NCI-H1436 (cell line): ENCODE measurements at regions not wholly inside any gene's neighbourhood (a gene's known extent, or its start where the extent isn't known, plus 50 kb on each side); places are given as distances from the start of the nearest gene placed in this dataset.
A peak's percentile ranks its signal among the peaks of the same experiment; 100 is the strongest.
"Not testable (repeated sequence)": the region's sequence is repeated elsewhere in the genome, so short reads cannot be mapped to it uniquely, and the experiment has no call there.

Experiments
- DNase-seq: peaks from one replicate; lab custom pipeline; 2025; lab: John Stamatoyannopoulos, UW

DNA sequence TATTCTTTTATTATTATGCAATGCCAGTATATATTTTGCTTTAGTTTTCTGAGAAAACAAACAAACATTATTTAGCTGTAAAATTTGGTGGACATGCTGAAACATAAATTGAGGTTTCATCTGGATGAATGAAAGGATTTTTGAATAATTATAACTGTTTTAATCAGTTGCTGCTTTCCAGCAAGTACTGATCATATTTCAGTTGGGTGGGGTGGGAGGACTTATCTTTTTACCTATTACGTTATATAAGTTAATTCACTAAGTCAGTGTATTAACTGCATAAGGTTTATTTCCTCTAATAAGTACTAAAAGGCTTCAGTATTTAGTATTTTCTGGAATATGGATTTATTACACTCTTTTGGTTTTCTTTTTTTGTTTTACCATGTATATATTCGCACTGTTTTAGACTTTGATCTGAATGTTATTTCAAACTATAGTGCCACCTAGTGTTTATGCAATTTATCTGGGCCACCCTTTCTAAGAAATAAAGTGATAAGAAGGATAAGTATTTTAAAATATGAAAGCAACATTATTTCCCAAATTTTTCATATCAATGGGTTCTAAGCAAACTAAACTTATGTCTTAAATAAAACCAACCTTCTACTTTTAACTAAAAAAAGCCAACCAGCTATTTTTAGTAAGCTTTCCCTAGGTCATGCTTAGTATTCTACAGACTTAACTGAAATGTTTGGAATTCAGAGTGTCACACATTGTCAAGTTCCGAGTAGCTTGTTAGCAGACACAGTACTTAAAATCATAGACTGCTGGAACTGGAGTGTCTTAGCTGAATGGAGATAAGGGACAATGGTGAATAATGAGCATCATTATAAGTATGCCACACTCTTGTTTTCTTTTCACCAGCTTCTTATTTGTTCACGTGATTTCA lies 105.4 kb upstream of the MCHR2 start:
- peak; percentile 53 for DNase-seq

DNA sequence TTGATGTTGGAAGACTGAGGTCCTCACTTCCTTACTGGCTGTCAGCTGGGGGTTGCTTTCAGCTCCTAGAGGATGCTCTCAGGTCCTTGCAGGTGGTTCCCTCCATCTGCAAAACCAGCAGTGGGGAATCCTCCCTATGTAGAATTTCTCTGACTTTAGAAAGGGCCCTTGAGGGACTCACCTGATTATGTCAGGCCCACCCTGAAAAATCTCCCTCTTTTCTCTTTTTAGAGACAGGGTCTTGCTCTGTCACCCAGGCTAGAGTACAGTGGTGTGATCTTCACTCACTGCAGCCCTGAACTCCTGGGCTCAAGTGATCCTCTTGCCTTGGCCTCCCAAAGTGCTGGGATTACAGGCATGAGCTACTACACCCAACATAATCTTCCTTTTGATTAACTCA lies 102.9 kb upstream of the MCHR2 start:
- no peak for DNase-seq

DNA sequence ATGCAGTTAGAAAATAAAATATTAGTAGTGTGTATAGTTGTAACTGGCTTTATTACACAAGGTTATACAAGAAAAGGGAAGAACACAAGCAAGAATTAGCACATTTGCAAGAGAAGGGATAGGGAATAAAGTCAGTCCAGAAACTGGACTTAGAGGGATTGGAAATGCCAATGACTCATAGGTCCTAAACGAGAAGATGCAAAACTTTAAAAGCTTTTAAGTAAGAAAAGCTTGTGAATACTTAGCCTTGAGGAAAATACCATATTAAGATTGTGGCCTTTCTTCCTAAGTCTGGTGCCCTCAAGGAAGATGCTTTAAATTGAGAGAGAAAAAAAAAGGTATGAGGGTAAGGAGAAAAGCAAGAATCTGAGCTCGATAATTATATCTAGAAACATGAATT lies 102.3 kb upstream of the MCHR2 start:
- DNase-seq = no peak

DNA sequence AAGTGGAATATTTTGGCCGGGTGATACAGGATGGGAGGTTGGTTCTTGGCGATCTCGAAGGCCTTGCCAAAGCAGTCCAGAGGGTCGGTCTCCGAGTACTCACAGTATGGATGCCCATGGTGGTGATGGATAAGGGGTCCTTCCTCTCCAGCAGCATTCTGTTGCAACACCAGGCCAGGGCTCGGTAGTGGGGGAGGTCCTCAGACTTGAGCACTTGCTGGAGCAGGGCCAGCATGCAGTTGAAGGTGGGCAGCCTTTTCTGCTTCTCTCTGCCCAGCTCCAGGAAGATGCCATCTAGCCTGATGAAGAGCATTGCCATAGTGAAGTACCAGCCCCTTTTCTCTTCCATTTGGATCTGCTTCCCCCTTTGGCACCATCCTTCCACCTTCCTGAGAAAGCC lies 99.4 kb upstream of the MCHR2 start:
- no peak for DNase-seq

DNA sequence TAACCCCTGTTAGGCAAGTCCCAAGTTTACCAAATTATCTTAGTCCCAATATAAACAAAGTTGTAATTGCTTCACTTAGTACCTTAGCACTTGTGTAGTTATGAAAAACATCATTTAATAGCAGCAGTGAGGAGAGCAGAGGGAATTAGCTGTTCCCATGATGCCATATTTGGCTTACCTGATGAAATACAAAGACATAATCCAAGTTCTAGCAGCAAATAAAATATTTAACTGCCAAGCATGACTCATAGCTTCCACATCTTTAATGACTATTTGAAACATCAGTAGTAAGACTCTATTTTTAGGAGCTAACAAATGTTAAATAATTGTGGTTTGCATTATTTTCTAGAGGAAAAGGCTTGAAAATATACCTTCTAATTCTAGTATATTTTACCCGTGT lies 94.0 kb upstream of the MCHR2 start:
- no peak for DNase-seq

DNA sequence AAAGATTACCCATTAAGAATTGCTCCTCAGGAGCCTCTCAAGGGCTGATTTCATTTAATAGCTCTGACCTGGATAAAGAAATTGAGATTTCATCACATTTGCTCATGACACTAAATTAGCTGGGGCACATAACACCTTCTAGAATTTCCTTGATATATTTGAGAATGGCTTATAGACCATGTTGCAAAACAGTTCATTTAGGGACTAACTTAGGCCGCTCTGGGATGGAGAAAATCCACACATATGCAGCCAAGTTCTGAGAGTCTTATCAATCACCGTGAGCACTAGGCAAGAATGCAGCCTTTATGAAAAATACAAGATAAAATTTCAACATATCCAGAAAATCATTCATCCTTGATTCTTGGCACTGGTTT lies 91.0 kb upstream of the MCHR2 start:
- DNase-seq = no peak

DNA sequence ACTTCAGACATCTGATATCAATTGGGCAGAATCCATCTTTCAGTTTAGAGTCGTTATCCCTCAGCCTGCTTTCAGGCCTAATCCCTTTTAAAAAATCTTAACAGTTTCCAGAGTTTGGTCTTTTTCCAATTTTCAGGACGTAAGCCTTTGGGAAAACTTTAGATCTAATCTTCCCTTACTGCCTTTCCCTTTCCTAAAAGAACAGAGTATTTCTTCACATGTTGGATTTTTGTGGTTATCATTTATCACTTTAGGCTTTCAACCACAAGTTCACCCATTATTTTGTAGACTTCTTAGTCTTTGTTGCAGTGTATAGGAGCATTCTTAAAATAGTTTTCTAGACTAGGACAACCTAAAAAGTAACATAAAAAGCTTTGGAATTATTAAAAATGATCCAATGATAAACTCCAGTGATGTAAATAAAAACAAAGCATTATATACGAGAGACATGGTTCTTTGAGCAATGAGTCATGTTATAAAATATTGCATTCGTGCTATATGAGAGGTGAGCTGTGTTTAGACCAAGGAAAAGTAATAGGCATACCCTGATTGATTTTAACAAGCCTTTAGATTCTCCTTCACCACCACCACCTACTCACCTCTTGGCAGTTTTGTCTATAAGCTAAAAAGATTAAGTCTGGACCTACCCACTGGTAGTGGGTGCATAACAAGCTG lies 90.4 kb upstream of the MCHR2 start:
- DNase-seq = no peak

DNA sequence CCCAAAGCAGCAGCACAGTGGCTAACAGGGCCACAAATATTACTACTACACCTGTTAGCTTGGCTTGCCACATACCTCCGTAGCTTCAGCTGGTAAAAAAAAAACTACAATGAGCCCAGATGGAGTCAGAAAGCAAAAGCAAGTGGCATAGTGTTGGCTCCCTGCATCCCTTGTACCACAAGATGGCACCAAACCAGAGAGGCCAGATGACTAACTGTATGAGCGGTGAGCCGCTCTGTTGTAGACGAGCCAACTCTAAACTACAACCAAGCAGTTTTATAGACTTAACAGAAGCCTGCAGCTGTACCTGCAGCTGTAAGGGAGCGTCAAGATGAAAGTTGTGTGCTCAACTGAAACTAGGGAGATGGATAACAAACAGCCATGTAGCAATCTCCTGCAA lies 84.5 kb upstream of the MCHR2 start:
- no peak for DNase-seq

DNA sequence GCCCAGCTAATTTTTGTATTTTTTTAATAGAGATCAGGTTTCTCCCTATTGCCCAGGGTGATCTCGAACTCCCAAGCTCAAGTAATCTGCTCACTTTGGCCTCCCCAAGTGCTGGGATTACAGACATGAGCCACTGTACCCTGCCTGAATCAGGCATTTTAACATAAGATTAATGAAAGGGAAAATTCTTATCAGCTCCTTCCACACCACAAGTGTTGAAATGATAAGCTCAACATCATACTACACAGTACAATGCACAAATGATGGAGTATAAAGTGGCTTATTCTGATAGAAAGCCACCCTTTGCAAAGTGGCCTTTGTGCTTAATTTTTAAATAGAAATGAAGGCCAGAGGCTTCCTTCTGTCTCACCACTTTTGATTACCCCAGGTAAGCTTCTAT lies 71.3 kb upstream of the MCHR2 start:
- no peak for DNase-seq

DNA sequence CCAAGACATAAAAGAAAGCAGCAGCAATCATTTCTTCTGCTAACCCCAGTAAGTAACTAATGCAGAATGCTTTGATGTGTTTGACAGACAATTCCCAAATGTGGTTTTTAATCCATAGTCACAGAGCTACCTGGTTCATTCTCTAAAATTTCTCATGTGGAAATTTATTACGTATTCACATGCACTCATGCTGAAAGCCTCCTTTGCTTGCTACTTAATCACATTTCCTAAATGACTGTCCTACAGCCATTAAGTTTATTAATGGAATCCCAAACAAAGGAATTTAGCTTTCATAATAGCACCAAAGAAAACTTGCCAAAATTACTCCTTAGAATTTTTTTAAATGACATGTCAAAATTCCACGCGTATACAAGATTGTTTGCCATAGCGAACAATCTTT lies 68.6 kb upstream of the MCHR2 start:
- no peak for DNase-seq

DNA sequence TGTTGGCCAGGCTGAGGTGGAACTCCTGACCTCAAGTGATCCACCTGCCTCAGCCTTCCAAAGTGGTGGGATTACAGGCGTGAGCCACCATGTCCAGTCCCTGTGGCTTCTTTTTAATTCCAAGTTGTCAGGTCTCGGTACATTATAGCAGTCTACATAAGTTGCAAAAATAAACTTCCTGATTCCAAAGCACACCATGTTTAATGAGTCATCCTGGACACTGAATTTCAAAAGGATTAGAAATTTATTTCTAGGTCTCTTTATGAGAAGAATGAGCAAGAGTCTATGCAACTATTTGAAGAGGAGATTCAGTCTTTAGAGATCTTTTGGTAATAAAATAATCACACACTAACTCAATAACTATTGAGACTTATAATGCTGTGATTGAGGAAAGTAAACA lies 63.9 kb upstream of the MCHR2 start:
- no peak for DNase-seq

DNA sequence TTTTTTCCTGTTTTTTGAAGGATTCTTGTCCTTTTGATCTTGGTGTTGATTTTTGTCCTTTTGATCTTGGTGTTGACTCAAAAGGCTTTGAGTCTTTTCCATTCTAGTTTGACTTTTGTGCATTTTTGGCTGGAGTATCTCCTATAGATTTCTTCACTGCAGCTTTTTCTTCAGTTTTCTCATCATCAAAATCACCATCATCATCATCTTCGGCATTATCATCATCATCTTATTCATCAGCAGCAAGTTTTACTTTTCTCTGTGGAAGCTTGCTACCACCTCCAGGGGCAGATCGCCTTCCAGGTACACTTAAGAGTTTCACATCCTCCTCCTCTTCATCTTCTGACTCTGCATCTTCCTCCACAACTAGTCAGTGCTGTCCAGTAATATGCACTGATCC lies 56.5 kb upstream of the MCHR2 start:
- no peak for DNase-seq

DNA sequence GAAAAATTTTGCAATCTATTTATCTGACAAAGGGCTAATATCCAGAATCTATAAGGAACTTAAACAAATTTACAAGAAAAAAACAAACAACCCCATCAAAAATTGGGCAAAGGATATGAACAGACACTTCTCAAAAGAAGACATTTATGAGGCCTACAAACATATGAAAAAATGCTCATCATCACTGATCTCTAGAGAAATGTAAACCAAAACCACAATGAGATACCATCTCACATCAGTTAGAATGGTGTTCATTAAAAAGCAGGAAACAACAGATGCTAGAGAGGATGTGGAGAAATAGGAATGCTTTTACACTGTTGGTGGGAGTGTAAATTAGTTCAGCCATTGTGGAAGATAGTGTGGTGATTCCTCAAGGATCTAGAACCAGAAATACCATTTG lies 49.9 kb upstream of the MCHR2 start:
- not testable (repeated sequence) for DNase-seq
